ENCODE measurements at regions not wholly inside any gene's neighbourhood (a gene's known extent, or its start where the extent isn't known, plus 50 kb on each side); places are given as distances from the start of the nearest gene placed in this dataset.

- no peak for DNase-seq (ENCODE audit: low read depth)
- no peak overlapping the region for H3K4me3 ChIP-seq (ENCODE audit: low read depth, low read length)
- no peak for TF ChIP-seq CTCF (IDR thresholded peaks at IDR 0.05; ENCODE audit: control insufficient read depth, extremely low read depth, insufficient read depth)
These were observed 437.0 kb upstream of the MEIS1 start for GRCh38 chr2:65997961-65998360.

DNA sequence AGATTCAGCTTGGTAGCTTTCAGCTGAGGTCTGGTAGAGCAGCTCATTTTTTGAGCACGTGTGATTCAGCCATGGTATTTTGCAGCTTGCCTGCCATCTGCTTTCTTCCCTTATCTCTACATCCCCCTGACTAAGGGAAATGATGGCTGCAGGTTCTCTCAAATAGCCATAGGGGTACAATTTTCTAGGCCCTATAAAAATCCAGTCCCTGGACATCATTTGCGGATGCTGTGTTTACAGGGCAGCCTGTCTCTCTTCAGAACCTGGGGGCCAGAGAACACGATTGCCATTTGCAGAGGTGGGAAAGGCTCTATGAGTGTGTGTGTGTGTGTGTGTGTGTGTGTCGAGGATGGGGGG lies 442.7 kb upstream of the MEIS1 start:
- H3K4me3 ChIP-seq (ENCODE audit: low read depth, low read length): no peak overlapping the region
- no peak for TF ChIP-seq CTCF (IDR thresholded peaks at IDR 0.05; ENCODE audit: control insufficient read depth, extremely low read depth, insufficient read depth)
- no peak for DNase-seq (ENCODE audit: low read depth)

DNA sequence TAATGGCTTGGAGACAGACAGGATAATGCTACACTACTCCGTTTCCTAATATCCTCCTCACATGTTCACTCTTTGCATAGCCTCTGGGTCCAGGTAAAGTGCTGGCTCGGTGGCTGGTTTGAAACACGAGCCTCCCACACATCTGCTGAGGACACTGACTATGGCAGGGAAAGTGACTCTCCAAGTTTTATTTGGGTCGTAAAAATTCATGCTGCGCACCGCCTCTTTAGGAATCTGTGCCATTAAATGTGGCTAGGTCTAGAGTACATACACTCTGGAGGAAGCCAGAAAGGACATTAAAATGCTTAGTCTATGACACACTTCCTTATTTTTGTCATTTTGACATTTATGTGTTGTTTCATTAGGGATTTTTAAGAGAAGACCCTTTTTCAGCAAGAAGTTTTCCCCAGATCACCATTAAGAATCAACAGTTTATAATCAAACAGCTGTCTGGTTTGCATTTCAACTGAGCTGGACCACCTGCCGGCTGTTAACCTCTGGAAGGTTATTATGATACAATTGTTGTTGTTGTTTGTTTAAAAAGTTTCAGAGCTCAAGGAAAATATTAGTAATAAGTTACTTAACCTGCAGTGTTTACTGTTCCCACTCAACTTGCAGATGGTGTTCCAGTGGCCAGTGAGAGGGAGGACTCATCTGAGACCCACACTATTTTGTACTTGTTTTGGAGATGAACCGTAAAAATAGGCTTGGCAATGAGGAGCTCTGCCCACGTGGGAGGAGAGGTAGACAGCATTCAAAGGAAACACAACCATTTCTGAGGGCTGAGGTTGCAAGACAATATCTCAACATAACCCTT lies 443.3 kb upstream of the MEIS1 start:
- no peak overlapping the region for H3K4me3 ChIP-seq (ENCODE audit: low read depth, low read length)
- TF ChIP-seq CTCF (IDR thresholded peaks at IDR 0.05; ENCODE audit: control insufficient read depth, extremely low read depth, insufficient read depth): no peak
- DNase-seq (ENCODE audit: low read depth): peak; percentile 59

- H3K4me3 ChIP-seq (ENCODE audit: low read depth, low read length): no peak overlapping the region
- DNase-seq (ENCODE audit: low read depth): no peak
- no peak for TF ChIP-seq CTCF (IDR thresholded peaks at IDR 0.05; ENCODE audit: control insufficient read depth, extremely low read depth, insufficient read depth)
These were observed 448.9 kb upstream of the MEIS1 start for GRCh38 chr2:65985986-65986385.

- DNase-seq (ENCODE audit: low read depth): no peak
- no peak for TF ChIP-seq CTCF (IDR thresholded peaks at IDR 0.05; ENCODE audit: control insufficient read depth, extremely low read depth, insufficient read depth)
- no peak overlapping the region for H3K4me3 ChIP-seq (ENCODE audit: low read depth, low read length)
These were observed 454.4 kb upstream of the MEIS1 start for GRCh38 chr2:65980531-65980930.

DNA sequence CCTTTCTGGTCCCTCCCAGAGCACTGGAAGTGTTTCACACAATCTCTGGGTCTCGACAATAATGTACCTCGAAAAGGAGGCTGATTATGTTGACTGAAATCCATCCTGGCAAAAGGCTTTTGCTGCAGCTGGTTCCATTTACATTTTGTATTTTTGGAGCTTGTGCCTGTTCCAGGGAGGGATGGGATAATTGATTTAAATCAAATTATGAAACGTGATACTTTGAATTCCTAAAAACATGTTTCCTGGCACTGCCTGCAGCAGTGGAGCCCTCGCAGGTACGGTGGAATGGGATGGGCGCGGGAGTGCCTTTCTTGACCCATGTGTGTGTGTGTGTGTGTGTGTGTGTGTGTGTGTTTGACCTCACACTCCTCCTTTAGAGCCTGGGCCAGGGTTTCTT lies 455.5 kb upstream of the MEIS1 start:
- H3K4me3 ChIP-seq (ENCODE audit: low read depth, low read length): no peak overlapping the region
- no peak for TF ChIP-seq CTCF (IDR thresholded peaks at IDR 0.05; ENCODE audit: control insufficient read depth, extremely low read depth, insufficient read depth)
- no peak for DNase-seq (ENCODE audit: low read depth)

Measured in LNCaP clone FGC (cell line).